ENCODE measurements at regions not wholly inside any gene's neighbourhood (a gene's known extent, or its start where the extent isn't known, plus 50 kb on each side); places are given as distances from the start of the nearest gene placed in this dataset.
A peak's percentile ranks its signal among the peaks of the same experiment; 100 is the strongest.
"Not testable (repeated sequence)": the region's sequence is repeated elsewhere in the genome, so short reads cannot be mapped to it uniquely, and the experiment has no call there.

DNA sequence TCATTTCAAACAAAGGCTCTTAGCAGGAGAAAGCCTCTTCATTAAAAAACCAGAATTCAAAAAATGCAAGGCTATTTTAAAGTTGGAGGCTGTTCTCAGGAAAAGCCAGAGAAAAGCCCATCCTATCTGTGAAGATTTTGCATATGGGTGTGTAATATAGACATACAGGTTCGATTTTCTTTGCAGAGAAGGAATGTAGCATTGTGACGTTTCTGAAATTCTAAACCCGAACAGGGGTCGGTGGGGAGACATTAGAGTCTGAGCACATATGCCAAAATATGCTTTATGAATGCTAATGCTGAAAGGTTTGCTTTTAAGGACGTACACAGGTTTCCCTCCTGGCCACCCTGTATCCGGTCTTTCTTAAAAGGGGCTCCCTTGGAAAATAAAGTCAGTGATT, 363.1 kb upstream of the PAPPA start:
- no peaks in the 10 kb centered on the region for H3K36me3 ChIP-seq (ENCODE audit: control insufficient read depth, insufficient read depth, low read length)
- H3K27me3 ChIP-seq (ENCODE audit: control insufficient read depth, insufficient read depth, low read length): no peaks in the 10 kb centered on the region
- H3K4me1 ChIP-seq (ENCODE audit: control insufficient read depth, insufficient read depth, low read length): no peaks in the 10 kb centered on the region
- H3K27ac ChIP-seq (ENCODE audit: low read depth, low read length): no peak overlapping the region
- H3K4me3 ChIP-seq (ENCODE audit: low read length): no peak overlapping the region
- no peak overlapping the region for H3K9ac ChIP-seq (ENCODE audit: low read length)

DNA sequence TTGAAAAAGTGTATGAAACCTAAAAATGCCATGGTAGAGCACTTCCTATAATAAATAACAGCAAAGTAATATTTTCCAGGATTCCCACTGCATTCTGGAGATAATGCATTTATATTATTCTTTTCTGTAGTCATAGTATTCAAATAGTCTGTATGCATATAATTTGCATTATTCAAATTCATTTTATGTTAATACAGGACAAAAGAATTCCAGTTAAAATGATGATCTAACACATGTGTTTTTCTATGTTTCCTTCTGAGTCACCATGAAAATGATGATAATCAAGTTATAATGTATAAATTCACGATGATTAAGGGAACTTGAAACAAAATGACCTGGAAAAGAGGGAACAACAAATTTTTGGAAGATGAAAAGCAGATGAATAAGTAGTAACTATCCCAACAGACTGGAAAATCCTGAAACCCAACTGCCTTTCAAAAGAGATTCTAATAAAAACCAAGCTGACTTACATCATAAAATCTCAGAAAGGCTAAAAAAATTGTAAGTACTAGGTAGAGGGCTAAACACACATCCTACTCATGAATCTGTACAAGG, 358.6 kb upstream of the PAPPA start:
- H3K9ac ChIP-seq (ENCODE audit: low read length): no peak overlapping the region
- no peaks in the 10 kb centered on the region for H3K4me1 ChIP-seq (ENCODE audit: control insufficient read depth, insufficient read depth, low read length)
- no peak overlapping the region for H3K27ac ChIP-seq (ENCODE audit: low read depth, low read length)
- H3K4me3 ChIP-seq (ENCODE audit: low read length): no peak overlapping the region
- H3K36me3 ChIP-seq (ENCODE audit: control insufficient read depth, insufficient read depth, low read length): no peaks in the 10 kb centered on the region
- no peaks in the 10 kb centered on the region for H3K27me3 ChIP-seq (ENCODE audit: control insufficient read depth, insufficient read depth, low read length)

DNA sequence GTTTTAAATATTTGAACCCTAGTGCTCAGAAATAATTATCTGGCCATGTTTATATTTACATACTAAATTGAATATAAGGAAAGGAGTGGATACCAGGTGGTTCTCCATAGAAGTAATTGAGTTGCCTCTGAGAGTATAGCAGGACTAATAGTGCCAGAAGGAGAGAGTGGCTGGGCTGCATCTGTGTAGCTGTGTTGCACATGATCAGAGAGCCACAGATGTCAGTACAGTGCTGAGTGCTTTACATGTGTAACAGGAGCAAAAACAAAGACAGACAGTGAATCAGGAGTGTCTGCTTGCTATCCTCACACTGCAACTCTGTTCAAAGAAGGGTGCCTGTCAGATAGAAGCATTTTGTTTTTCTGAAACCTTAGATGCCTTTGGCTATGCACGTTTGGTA, 353.9 kb upstream of the PAPPA start:
- Histone ChIP-seq H3K27ac (ENCODE audit: low read depth, low read length) (no peak overlapping the region), H3K27me3 (ENCODE audit: control insufficient read depth, insufficient read depth, low read length) (no peaks in the 10 kb centered on the region), H3K4me3 (ENCODE audit: low read length) (no peak overlapping the region), H3K36me3 (ENCODE audit: control insufficient read depth, insufficient read depth, low read length) (no peaks in the 10 kb centered on the region), H3K9ac (ENCODE audit: low read length) (no peak overlapping the region), H3K4me1 (ENCODE audit: control insufficient read depth, insufficient read depth, low read length) (no peaks in the 10 kb centered on the region)

DNA sequence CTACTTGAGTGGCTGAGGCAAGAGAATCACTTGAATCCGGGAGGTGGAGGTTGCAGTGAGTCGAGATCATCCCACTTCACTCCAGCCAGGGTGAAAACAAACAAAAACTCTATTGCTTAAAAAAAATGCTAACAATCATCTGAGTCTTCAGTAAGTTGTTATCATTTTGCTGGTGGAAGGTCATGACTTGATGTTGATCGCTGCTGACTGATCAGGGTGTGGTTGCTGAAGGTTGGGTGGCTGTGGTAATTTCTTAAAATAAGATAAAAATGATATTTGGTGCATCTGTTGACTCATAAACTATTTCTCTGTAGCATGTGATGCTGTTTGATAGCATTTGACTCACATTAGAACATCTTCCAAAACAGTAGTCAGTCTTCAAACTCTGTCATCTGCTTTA, 349.4 kb upstream of the PAPPA start:
- H3K36me3 ChIP-seq (ENCODE audit: control insufficient read depth, insufficient read depth, low read length): no peaks in the 10 kb centered on the region
- no peak overlapping the region for H3K9ac ChIP-seq (ENCODE audit: low read length)
- no peaks in the 10 kb centered on the region for H3K4me1 ChIP-seq (ENCODE audit: control insufficient read depth, insufficient read depth, low read length)
- no peak overlapping the region for H3K27ac ChIP-seq (ENCODE audit: low read depth, low read length)
- no peaks in the 10 kb centered on the region for H3K27me3 ChIP-seq (ENCODE audit: control insufficient read depth, insufficient read depth, low read length)
- no peak overlapping the region for H3K4me3 ChIP-seq (ENCODE audit: low read length)

DNA sequence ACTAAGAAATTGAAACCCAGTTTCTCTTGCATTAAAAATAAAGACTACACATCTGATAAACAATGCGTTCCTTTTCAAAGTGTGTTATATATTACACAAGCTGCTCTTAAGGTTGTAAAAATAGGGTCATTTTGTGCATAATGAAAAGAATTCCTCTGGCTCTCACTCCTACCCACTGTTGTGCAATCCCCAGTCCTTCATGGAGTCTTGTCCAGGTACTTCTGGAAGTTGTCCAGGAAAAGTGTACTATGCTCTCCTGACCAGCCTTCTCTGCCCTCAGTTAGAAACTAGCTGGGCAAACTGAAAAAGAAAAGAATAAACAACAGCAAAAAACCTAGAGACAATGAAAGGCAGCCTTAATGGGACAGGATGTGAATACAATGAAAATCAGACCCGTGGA, 345.5 kb upstream of the PAPPA start:
- Histone ChIP-seq H3K4me3 (ENCODE audit: low read length) (no peak overlapping the region), H3K36me3 (ENCODE audit: control insufficient read depth, insufficient read depth, low read length) (no peaks in the 10 kb centered on the region), H3K27ac (ENCODE audit: low read depth, low read length) (no peak overlapping the region), H3K27me3 (ENCODE audit: control insufficient read depth, insufficient read depth, low read length) (no peaks in the 10 kb centered on the region), H3K4me1 (ENCODE audit: control insufficient read depth, insufficient read depth, low read length) (no peaks in the 10 kb centered on the region), H3K9ac (ENCODE audit: low read length) (no peak overlapping the region)

DNA sequence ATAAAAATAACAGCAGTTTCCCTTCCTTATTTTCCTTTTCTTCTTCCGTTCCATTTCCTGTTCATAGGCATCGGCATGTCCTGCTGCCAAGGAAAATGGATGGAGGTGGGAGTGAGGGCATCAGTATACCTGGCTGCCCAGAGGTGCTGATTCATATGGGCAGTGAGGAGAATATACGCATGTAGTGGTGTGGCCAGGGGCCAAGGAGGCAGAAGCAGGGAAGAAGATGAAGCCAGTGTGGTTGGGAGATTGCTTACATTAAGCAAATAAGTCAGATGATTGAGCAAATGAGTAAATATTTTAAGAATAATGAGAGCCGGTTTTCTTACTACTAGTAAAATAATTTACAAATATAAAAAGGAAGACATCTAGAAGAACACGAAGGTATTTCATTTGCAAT, 344.9 kb upstream of the PAPPA start:
- no peak overlapping the region for H3K27ac ChIP-seq (ENCODE audit: low read depth, low read length)
- H3K27me3 ChIP-seq (ENCODE audit: control insufficient read depth, insufficient read depth, low read length): no peaks in the 10 kb centered on the region
- no peak overlapping the region for H3K9ac ChIP-seq (ENCODE audit: low read length)
- no peak overlapping the region for H3K4me3 ChIP-seq (ENCODE audit: low read length)
- no peaks in the 10 kb centered on the region for H3K4me1 ChIP-seq (ENCODE audit: control insufficient read depth, insufficient read depth, low read length)
- H3K36me3 ChIP-seq (ENCODE audit: control insufficient read depth, insufficient read depth, low read length): no peaks in the 10 kb centered on the region

DNA sequence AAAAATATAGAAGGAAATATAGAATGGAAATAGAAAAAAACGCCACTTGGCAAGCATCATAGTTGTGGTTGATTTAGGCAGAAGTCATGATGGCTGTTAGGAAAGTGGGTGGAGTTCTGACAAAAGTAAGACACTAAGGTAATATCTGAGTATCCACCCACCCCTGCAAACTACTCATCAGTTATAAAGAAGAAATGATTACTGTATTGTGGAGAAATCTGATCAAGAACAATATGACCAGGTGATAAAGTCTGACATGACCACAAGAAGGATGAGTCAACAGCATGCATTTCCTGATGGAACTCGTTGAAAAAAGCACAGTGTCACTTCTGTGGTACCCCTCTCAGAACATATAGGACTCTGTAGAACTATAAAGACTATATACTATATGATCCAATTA, 343.4 kb upstream of the PAPPA start:
- no peak overlapping the region for H3K4me3 ChIP-seq (ENCODE audit: low read length)
- H3K9ac ChIP-seq (ENCODE audit: low read length): no peak overlapping the region
- H3K27ac ChIP-seq (ENCODE audit: low read depth, low read length): no peak overlapping the region
- H3K27me3 ChIP-seq (ENCODE audit: control insufficient read depth, insufficient read depth, low read length): no peaks in the 10 kb centered on the region
- H3K36me3 ChIP-seq (ENCODE audit: control insufficient read depth, insufficient read depth, low read length): no peaks in the 10 kb centered on the region
- H3K4me1 ChIP-seq (ENCODE audit: control insufficient read depth, insufficient read depth, low read length): no peaks in the 10 kb centered on the region

DNA sequence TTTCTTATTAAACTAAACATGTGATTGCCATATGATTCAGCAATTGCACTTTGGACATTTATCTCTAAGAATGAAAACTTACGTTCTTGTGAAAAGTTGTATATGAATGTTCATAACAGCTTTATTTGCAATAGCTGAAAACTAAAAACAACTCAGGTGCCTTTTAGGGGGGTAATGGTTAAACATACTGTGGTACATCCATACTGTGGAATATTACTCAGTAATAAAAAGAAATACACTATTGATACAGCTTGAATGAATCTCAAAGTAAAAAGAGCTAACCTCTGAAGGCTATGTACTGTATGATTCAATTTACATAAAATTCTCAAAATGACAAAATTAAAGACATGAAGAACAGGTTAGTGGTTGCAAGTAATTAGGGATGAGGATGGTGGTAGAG, 339.5 kb upstream of the PAPPA start:
- Histone ChIP-seq H3K4me3 (ENCODE audit: low read length) (no peak overlapping the region), H3K4me1 (ENCODE audit: control insufficient read depth, insufficient read depth, low read length) (no peaks in the 10 kb centered on the region), H3K36me3 (ENCODE audit: control insufficient read depth, insufficient read depth, low read length) (no peaks in the 10 kb centered on the region), H3K9ac (ENCODE audit: low read length) (no peak overlapping the region), H3K27me3 (ENCODE audit: control insufficient read depth, insufficient read depth, low read length) (no peaks in the 10 kb centered on the region), H3K27ac (ENCODE audit: low read depth, low read length) (no peak overlapping the region)

DNA sequence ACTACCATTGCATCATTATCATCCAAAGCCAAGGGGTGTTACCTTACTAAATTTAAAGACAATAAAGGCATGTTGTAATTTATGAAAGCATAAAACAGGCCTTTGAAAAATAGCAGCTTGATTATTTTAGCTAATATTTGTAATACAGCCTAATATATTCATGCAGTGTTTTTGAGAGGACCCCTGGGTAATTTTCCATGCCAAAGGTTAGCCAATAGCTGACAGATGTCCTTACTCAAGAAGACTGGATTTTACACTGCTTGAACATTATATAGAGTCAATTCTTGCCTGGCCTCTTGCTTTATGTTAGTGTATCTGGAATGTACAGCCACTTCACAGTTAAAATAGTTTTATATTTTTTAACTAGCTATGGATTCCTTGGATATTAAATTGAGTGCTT, 337.8 kb upstream of the PAPPA start:
- no peaks in the 10 kb centered on the region for H3K4me1 ChIP-seq (ENCODE audit: control insufficient read depth, insufficient read depth, low read length)
- H3K27me3 ChIP-seq (ENCODE audit: control insufficient read depth, insufficient read depth, low read length): no peaks in the 10 kb centered on the region
- H3K4me3 ChIP-seq (ENCODE audit: low read length): no peak overlapping the region
- no peaks in the 10 kb centered on the region for H3K36me3 ChIP-seq (ENCODE audit: control insufficient read depth, insufficient read depth, low read length)
- H3K9ac ChIP-seq (ENCODE audit: low read length): no peak overlapping the region
- no peak overlapping the region for H3K27ac ChIP-seq (ENCODE audit: low read depth, low read length)

DNA sequence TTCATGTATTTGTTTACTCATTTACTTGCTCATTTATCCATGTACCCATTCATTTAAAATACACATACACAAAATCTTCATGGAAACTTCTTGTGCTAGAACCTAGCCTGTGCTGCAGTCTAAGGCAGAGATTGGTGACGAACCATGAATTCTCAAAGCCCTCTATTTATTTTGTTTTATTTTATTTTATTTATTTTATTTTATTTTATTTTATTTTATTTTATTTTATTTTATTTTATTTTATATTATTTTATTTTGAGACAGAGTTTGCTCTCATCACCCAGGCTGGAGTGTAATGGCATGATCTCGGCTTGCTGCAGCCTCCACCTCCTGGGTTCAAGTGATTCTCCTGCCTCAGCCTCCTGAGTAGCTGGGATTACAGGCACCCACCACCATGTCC, 334.9 kb upstream of the PAPPA start:
- not testable (repeated sequence) for H3K9ac ChIP-seq (ENCODE audit: low read length); H3K4me3 ChIP-seq (ENCODE audit: low read length)

DNA sequence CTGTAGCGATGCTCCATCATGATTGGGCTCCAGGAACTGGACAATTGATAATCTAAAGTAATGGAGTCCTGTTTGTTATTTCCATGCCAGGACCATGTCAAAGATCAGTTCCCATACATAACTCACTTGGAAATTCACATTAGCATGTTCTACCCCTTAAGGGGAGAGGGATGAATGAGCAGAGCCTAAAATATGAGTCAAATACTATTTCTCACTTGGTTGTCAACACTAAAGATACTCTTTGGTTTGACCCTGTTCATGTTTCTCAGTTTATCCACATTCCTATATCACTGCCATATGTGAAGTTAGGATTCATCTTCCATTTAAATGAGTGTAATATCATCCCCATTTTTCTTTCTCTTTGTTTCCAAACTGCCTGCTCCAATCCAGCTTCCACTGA, 321.6 kb upstream of the PAPPA start:
- Histone ChIP-seq H3K4me1 (ENCODE audit: control insufficient read depth, insufficient read depth, low read length) (no peaks in the 10 kb centered on the region), H3K36me3 (ENCODE audit: control insufficient read depth, insufficient read depth, low read length) (no peaks in the 10 kb centered on the region), H3K9ac (ENCODE audit: low read length) (no peak overlapping the region), H3K27ac (ENCODE audit: low read depth, low read length) (no peak overlapping the region), H3K4me3 (ENCODE audit: low read length) (no peak overlapping the region), H3K27me3 (ENCODE audit: control insufficient read depth, insufficient read depth, low read length) (no peaks in the 10 kb centered on the region)

More for the DNA sequence above, 334.9 kb upstream of the PAPPA start:
- not testable (repeated sequence) for H3K36me3 ChIP-seq (ENCODE audit: control insufficient read depth, insufficient read depth, low read length); H3K4me1 ChIP-seq (ENCODE audit: control insufficient read depth, insufficient read depth, low read length); H3K27ac ChIP-seq (ENCODE audit: low read depth, low read length); H3K27me3 ChIP-seq (ENCODE audit: control insufficient read depth, insufficient read depth, low read length)

DNA sequence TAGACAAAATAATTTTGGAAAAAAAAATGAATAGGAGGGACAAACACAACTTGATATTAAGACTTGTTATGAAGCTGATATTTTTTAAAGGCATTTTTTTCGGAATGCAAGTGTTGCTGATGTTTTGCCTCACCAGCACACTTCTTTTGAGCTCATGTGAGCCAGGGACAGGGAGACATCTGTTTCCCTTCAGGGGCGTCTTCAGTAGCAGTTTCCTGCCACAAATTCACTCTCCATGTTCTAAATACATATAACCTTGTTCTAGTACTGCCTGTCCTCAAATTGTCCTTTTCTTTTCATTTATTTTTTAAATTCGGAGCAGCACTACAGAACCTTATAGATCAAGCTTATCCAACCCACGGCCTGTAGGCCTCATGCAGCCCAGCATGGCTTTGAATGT, 316.0 kb upstream of the PAPPA start:
- Histone ChIP-seq H3K9ac (ENCODE audit: low read length) (no peak overlapping the region), H3K4me3 (ENCODE audit: low read length) (no peak overlapping the region), H3K27ac (ENCODE audit: low read depth, low read length) (no peak overlapping the region), H3K27me3 (ENCODE audit: control insufficient read depth, insufficient read depth, low read length) (no peaks in the 10 kb centered on the region), H3K36me3 (ENCODE audit: control insufficient read depth, insufficient read depth, low read length) (no peaks in the 10 kb centered on the region), H3K4me1 (ENCODE audit: control insufficient read depth, insufficient read depth, low read length) (no peaks in the 10 kb centered on the region)

DNA sequence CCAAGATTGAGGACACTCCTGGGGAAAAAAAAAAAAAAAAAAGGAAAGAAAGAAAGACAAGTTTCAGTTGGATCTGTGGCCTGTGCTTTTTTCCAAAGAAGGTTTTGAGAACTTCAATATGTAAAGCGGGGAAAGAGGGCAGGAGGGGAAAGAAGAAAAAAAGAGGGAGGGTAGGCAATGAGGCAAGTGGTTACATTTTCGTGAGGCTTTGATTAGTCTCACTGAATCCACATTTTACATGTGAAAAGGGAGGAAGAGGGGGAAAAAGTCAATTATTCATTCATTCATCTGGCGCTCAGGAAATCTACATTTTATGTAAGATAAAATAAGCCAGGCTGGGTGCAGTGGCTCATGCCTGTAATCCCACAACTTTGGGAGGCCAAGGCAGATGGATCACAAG, 315.2 kb upstream of the PAPPA start:
- H3K27me3 ChIP-seq (ENCODE audit: control insufficient read depth, insufficient read depth, low read length): no peaks in the 10 kb centered on the region
- H3K9ac ChIP-seq (ENCODE audit: low read length): no peak overlapping the region
- no peak overlapping the region for H3K4me3 ChIP-seq (ENCODE audit: low read length)
- H3K4me1 ChIP-seq (ENCODE audit: control insufficient read depth, insufficient read depth, low read length): no peaks in the 10 kb centered on the region
- H3K36me3 ChIP-seq (ENCODE audit: control insufficient read depth, insufficient read depth, low read length): no peaks in the 10 kb centered on the region
- peak overlapping the region; percentile 40 for H3K27ac ChIP-seq (ENCODE audit: low read depth, low read length)
